ENCODE measurements at regions not wholly inside any gene's neighbourhood (a gene's known extent, or its start where the extent isn't known, plus 50 kb on each side); places are given as distances from the start of the nearest gene placed in this dataset.

- Histone ChIP-seq H3K27ac (no peak overlapping the region), H3K9me3 (ENCODE audit: low read depth) (no peaks in the 10 kb centered on the region), H3K36me3 (no peaks in the 10 kb centered on the region), H3K4me1 (ENCODE audit: low read depth) (no peaks in the 10 kb centered on the region), H3K27me3 (no peaks in the 10 kb centered on the region), H3K4me3 (no peak overlapping the region)
- DNase-seq (ENCODE audit: low read depth in 1 of 2, low spot score in 1 of 2): no peak
- TF ChIP-seq, protein P1, sequence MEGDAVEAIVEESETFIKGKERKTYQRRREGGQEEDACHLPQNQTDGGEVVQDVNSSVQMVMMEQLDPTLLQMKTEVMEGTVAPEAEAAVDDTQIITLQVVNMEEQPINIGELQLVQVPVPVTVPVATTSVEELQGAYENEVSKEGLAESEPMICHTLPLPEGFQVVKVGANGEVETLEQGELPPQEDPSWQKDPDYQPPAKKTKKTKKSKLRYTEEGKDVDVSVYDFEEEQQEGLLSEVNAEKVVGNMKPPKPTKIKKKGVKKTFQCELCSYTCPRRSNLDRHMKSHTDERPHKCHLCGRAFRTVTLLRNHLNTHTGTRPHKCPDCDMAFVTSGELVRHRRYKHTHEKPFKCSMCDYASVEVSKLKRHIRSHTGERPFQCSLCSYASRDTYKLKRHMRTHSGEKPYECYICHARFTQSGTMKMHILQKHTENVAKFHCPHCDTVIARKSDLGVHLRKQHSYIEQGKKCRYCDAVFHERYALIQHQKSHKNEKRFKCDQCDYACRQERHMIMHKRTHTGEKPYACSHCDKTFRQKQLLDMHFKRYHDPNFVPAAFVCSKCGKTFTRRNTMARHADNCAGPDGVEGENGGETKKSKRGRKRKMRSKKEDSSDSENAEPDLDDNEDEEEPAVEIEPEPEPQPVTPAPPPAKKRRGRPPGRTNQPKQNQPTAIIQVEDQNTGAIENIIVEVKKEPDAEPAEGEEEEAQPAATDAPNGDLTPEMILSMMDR (IDR thresholded peaks at IDR 0.05; ENCODE audit: low read depth, low read length): no peak
Observed at GRCh38 chr3:94734206-94734605, 671.3 kb downstream of the NSUN3 start.

DNA sequence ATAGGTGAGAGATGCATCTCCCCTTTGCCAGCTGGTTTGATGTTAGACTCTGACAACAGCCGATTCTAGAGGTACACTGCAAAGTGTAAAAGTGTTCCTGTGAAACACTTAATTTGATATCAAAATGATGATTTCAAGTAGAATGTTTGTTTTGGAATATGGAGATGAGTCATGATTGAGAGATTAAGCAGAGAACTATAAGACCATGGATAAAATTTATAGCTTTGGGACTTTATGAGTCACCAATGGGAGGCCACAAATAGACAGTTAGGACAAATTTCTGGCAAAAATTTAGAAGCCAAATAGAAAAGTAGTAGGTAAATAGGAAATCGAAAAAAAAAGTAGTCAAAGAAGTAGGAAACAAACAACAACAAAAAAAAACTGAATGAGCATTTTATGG is 672.5 kb downstream of the NSUN3 start:
- Histone ChIP-seq H3K36me3 (no peaks in the 10 kb centered on the region), H3K27me3 (no peaks in the 10 kb centered on the region), H3K4me1 (ENCODE audit: low read depth) (no peaks in the 10 kb centered on the region), H3K4me3 (no peak overlapping the region), H3K27ac (no peak overlapping the region), H3K9me3 (ENCODE audit: low read depth) (no peaks in the 10 kb centered on the region)
- no peak for DNase-seq (ENCODE audit: low read depth in 1 of 2, low spot score in 1 of 2)
- TF ChIP-seq, protein P1 (IDR thresholded peaks at IDR 0.05; ENCODE audit: low read depth, low read length): no peak

GRCh38 chr3:94737116-94737515 is 674.3 kb downstream of the NSUN3 start:
- Histone ChIP-seq H3K4me3 (no peak overlapping the region), H3K4me1 (ENCODE audit: low read depth) (no peaks in the 10 kb centered on the region), H3K36me3 (no peaks in the 10 kb centered on the region), H3K9me3 (ENCODE audit: low read depth) (no peaks in the 10 kb centered on the region), H3K27ac (no peak overlapping the region), H3K27me3 (no peaks in the 10 kb centered on the region)
- TF ChIP-seq, protein P1 (IDR thresholded peaks at IDR 0.05; ENCODE audit: low read depth, low read length): no peak
- no peak for DNase-seq (ENCODE audit: low read depth in 1 of 2, low spot score in 1 of 2)

DNA sequence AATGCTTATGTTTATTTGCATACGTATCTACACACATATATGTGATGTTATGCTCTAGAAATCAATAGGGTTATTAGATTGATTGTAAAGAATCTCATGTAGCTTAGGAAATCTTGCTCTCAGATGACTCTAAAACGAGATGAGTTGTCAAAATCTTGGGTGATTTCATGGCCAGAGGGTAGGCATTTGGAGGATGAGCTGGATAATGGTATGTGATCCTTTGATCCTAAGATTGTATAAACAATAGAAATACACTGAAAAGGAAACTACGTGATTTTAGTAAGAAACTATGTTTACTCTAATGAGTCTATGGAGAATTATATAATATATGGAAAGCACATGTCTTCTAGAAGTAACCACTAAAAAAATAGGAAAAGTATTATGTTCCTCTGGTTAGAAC is 676.6 kb downstream of the NSUN3 start:
- Histone ChIP-seq H3K36me3 (no peaks in the 10 kb centered on the region), H3K4me1 (ENCODE audit: low read depth) (no peaks in the 10 kb centered on the region), H3K27ac (no peak overlapping the region), H3K27me3 (no peaks in the 10 kb centered on the region), H3K9me3 (ENCODE audit: low read depth) (no peaks in the 10 kb centered on the region), H3K4me3 (no peak overlapping the region)
- no peak for DNase-seq (ENCODE audit: low read depth in 1 of 2, low spot score in 1 of 2)
- TF ChIP-seq, protein P1 (IDR thresholded peaks at IDR 0.05; ENCODE audit: low read depth, low read length): no peak

DNA sequence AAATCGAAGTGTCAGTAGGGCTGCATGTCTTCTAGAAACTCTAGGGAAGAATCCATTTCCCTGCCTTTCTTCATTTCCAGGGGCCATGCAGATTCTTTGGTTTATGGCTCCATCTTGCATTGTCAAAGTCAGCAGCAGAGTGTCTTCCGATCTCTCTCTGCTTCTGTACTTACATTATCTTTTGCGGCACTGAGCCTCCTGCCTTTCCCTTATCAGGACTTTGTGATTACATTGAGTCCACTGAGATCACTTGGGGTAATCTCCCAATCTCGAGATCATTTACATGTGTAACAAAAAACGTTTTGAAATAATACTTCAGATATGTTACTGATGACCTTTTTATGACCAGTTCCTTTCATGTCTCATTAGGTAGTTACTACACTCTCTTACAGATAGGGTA is 695.9 kb downstream of the NSUN3 start:
- no peaks in the 10 kb centered on the region for H3K4me1 ChIP-seq (ENCODE audit: low read depth)
- no peaks in the 10 kb centered on the region for H3K9me3 ChIP-seq (ENCODE audit: low read depth)
- H3K36me3 ChIP-seq: no peaks in the 10 kb centered on the region
- no peaks in the 10 kb centered on the region for H3K27me3 ChIP-seq
- H3K27ac ChIP-seq: no peak overlapping the region
- TF ChIP-seq, protein P1 (IDR thresholded peaks at IDR 0.05; ENCODE audit: low read depth, low read length): no peak
- no peak for DNase-seq (ENCODE audit: low read depth in 1 of 2, low spot score in 1 of 2)
- no peak overlapping the region for H3K4me3 ChIP-seq

DNA sequence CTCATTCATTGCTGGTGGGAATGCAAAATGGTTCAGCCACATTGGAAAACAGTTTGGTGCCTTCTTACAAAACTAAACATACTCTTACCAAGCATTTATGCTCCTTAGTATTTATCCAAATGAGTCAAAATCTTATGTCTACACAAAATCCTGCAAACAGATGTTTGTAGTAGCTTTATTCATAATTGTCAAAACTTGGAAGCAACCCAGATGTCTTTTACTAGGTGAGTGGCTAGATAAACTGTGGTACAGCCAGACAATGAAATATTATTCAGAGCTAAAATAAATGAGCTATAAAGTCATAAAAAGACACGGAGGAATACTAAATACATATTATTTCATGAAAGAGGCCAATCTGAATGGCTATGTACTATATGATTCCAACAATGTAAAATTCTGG is 709.5 kb downstream of the NSUN3 start:
- Histone ChIP-seq H3K27ac (no peak overlapping the region), H3K4me1 (ENCODE audit: low read depth) (no peaks in the 10 kb centered on the region)
- DNase-seq (ENCODE audit: low read depth in 1 of 2, low spot score in 1 of 2): no peak

More for the DNA sequence above, 709.5 kb downstream of the NSUN3 start:
- H3K4me3 ChIP-seq: no peak overlapping the region
- no peaks in the 10 kb centered on the region for H3K36me3 ChIP-seq
- no peaks in the 10 kb centered on the region for H3K9me3 ChIP-seq (ENCODE audit: low read depth)
- no peaks in the 10 kb centered on the region for H3K27me3 ChIP-seq
- TF ChIP-seq, protein P1 (IDR thresholded peaks at IDR 0.05; ENCODE audit: low read depth, low read length): no peak

Data from cardiac muscle cell (in vitro differentiated cells and primary cell).